Trophoblast cell (in vitro differentiated cells and primary cell): ENCODE measurements at regions not wholly inside any gene's neighbourhood (a gene's known extent, or its start where the extent isn't known, plus 50 kb on each side); places are given as distances from the start of the nearest gene placed in this dataset.

ENCODE experiments used
- DNase-seq, 2 donors: peaks; one replicate each; pipeline ENCODE4 v3.0.0-alpha.2; 2016
- H2AFZ ChIP-seq: 2 replicates; pipeline ENCODE4 v1.6.1; 2013; ENCODE audit warnings: low read length, moderate library complexity, mild to moderate bottlenecking; ENCODE audit not compliant: insufficient read depth, poor library complexity
- H2AK5ac ChIP-seq: 2 replicates; pipeline ENCODE4 v1.6.1; 2013; ENCODE audit warnings: mild to moderate bottlenecking, low read length
- H2BK120ac ChIP-seq: 2 replicates; pipeline ENCODE4 v1.6.1; 2013; ENCODE audit warnings: low read length, mild to moderate bottlenecking, moderate library complexity; ENCODE audit not compliant: insufficient read depth, poor library complexity
- H2BK12ac ChIP-seq: 2 replicates; pipeline ENCODE4 v1.6.1; 2013; ENCODE audit warnings: mild to moderate bottlenecking, low read length, moderate library complexity
- H2BK5ac ChIP-seq: 2 replicates; pipeline ENCODE4 v1.6.1; 2013; ENCODE audit warnings: low read length, low read depth, moderate library complexity, mild to moderate bottlenecking; ENCODE audit not compliant: poor library complexity
- H3K14ac ChIP-seq: 2 replicates; pipeline ENCODE4 v1.6.1; 2013; ENCODE audit warnings: mild to moderate bottlenecking, low read length
- H3K18ac ChIP-seq: 2 replicates; pipeline ENCODE4 v1.6.1; 2013; ENCODE audit warnings: mild to moderate bottlenecking, low read length
- H3K23ac ChIP-seq: 2 replicates; pipeline ENCODE4 v1.6.1; 2013; ENCODE audit warnings: low read length
- H3K27ac ChIP-seq: 2 replicates; pipeline ENCODE4 v1.5.1; 2013; ENCODE audit warnings: low read depth, mild to moderate bottlenecking, inconsistent platforms, low read length, moderate library complexity
- H3K27me3 ChIP-seq: 2 replicates; pipeline ENCODE4 v1.6.1; 2013; ENCODE audit warnings: inconsistent platforms, mild to moderate bottlenecking, low read length, moderate library complexity; ENCODE audit not compliant: insufficient read depth
- H3K36me3 ChIP-seq, 2 experiments: 1 replicate in 1 of 2; 2 replicates in 1 of 2; pipeline ENCODE4 v1.6.1; 2013; ENCODE audit warnings: low read length in 2 of 2, mild to moderate bottlenecking in 2 of 2, moderate library complexity in 1 of 2; ENCODE audit not compliant: insufficient read depth in 2 of 2, control insufficient read depth in 1 of 2
- H3K4ac ChIP-seq: 2 replicates; pipeline ENCODE4 v1.6.1; 2013; ENCODE audit warnings: low read depth, mild to moderate bottlenecking, low read length, moderate library complexity
- H3K4me1 ChIP-seq, 2 experiments: 1 replicate in 1 of 2; 2 replicates in 1 of 2; pipeline ENCODE4 v1.6.1; 2013; ENCODE audit warnings: low read length in 2 of 2, mild to moderate bottlenecking in 2 of 2, moderate library complexity in 1 of 2; ENCODE audit not compliant: insufficient read depth in 2 of 2, control insufficient read depth in 1 of 2
- H3K4me2 ChIP-seq: 2 replicates; pipeline ENCODE4 v1.6.1; 2013; ENCODE audit warnings: inconsistent platforms, mild to moderate bottlenecking, low read length, moderate library complexity
- H3K4me3 ChIP-seq: 2 replicates; pipeline ENCODE4 v1.5.1; 2013; ENCODE audit warnings: mild to moderate bottlenecking, low read depth, low read length, inconsistent platforms
- H3K79me1 ChIP-seq: one replicate; pipeline ENCODE4 v1.6.1; 2013; ENCODE audit warnings: low read length
- H3K79me2 ChIP-seq: 2 replicates; pipeline ENCODE4 v1.6.1; 2013; ENCODE audit warnings: low read length, mild to moderate bottlenecking; ENCODE audit not compliant: control insufficient read depth, insufficient read depth, poor library complexity
- H3K9ac ChIP-seq: 2 replicates; pipeline ENCODE4 v1.6.1; 2013; ENCODE audit warnings: mild to moderate bottlenecking, low read length
- H3K9me3 ChIP-seq: 2 replicates; pipeline ENCODE4 v1.6.1; 2013; ENCODE audit warnings: low read depth, mild to moderate bottlenecking, control low read depth, inconsistent platforms, low read length; ENCODE audit not compliant: insufficient read depth
- H4K12ac ChIP-seq: 2 replicates; pipeline ENCODE4 v1.6.1; 2013; ENCODE audit warnings: low read depth, mild to moderate bottlenecking, low read length, moderate library complexity
- H4K8ac ChIP-seq: 2 replicates; pipeline ENCODE4 v1.6.1; 2013; ENCODE audit warnings: low read depth, mild to moderate bottlenecking, low read length, moderate library complexity
- H4K91ac ChIP-seq: one replicate; pipeline ENCODE4 v1.6.1; 2013; ENCODE audit warnings: low read depth, mild to moderate bottlenecking, low read length, moderate library complexity
- WGBS: extraction: QIAGEN DNeasy Blood & Tissue Kit; methylation state at CpG from one replicate; pipeline ENCODE4 v1.1.7; 2013; ENCODE audit warnings: missing lambda C conversion rate; ENCODE audit not compliant: insufficient read length, insufficient coverage; ENCODE audit errors: extremely low coverage; 5-methylcytosine and 5-hydroxymethylcytosine counted together

GRCh38 chr6:120648713-120649112, 685.6 kb downstream of the TBC1D32 start:
- H3K9ac ChIP-seq: no peak overlapping the region
- H3K23ac ChIP-seq: no peak overlapping the region
- no peak overlapping the region for H2AFZ ChIP-seq
- H3K4ac ChIP-seq: no peak overlapping the region
- no peak overlapping the region for H2BK12ac ChIP-seq
- H2BK5ac ChIP-seq: no peak overlapping the region
- H3K9me3 ChIP-seq: no peaks in the 10 kb centered on the region
- no peak overlapping the region for H3K4me3 ChIP-seq
- no peak overlapping the region for H3K4me2 ChIP-seq
- no peaks in the 10 kb centered on the region for H3K4me1 ChIP-seq
- H4K91ac ChIP-seq: no peak overlapping the region
- H4K8ac ChIP-seq: no peak overlapping the region
- no peak overlapping the region for H3K18ac ChIP-seq
- H3K14ac ChIP-seq: no peak overlapping the region
- no peak for DNase-seq
- no peak overlapping the region for H2AK5ac ChIP-seq
- H2BK120ac ChIP-seq: no peak overlapping the region
- H3K79me1 ChIP-seq: no peaks in the 10 kb centered on the region
- H3K27ac ChIP-seq: no peak overlapping the region
- H3K27me3 ChIP-seq: no peaks in the 10 kb centered on the region
- H3K36me3 ChIP-seq: no peaks in the 10 kb centered on the region
- WGBS: no CpG with 5 or more reads among the region's 2 CpGs
- no peaks in the 10 kb centered on the region for H3K79me2 ChIP-seq
- H4K12ac ChIP-seq: no peak overlapping the region

- Histone ChIP-seq H2AFZ (no peak overlapping the region), H3K4me3 (no peak overlapping the region), H3K4ac (no peak overlapping the region), H2BK120ac (no peak overlapping the region), H3K4me2 (no peak overlapping the region), H3K9ac (no peak overlapping the region), H3K36me3 (no peaks in the 10 kb centered on the region), H3K14ac (no peak overlapping the region), H2BK12ac (no peak overlapping the region), H3K4me1 (no peaks in the 10 kb centered on the region), H2BK5ac (no peak overlapping the region), H4K8ac (no peak overlapping the region), H4K12ac (no peak overlapping the region), H3K79me2 (no peaks in the 10 kb centered on the region), H3K23ac (no peak overlapping the region), H2AK5ac (no peak overlapping the region), H4K91ac (no peak overlapping the region), H3K27me3 (no peaks in the 10 kb centered on the region), H3K9me3 (no peaks in the 10 kb centered on the region), H3K79me1 (no peaks in the 10 kb centered on the region), H3K27ac (no peak overlapping the region), H3K18ac (no peak overlapping the region)
- DNase-seq: no peak
- no CpG with 5 or more reads among the region's 2 CpGs for WGBS
These were observed 688.2 kb downstream of the TBC1D32 start for GRCh38 chr6:120646101-120646500.

GRCh38 chr6:120632975-120633374, 701.3 kb downstream of the TBC1D32 start:
- H2BK5ac ChIP-seq: no peak overlapping the region
- no peak overlapping the region for H3K4me2 ChIP-seq
- H3K4ac ChIP-seq: no peak overlapping the region
- no peaks in the 10 kb centered on the region for H3K79me2 ChIP-seq
- no peaks in the 10 kb centered on the region for H3K9me3 ChIP-seq
- no peak overlapping the region for H3K14ac ChIP-seq
- no peak overlapping the region for H4K8ac ChIP-seq
- no peak overlapping the region for H2BK120ac ChIP-seq
- H3K79me1 ChIP-seq: no peaks in the 10 kb centered on the region
- H3K27ac ChIP-seq: no peak overlapping the region
- H2BK12ac ChIP-seq: no peak overlapping the region
- H4K12ac ChIP-seq: no peak overlapping the region
- H2AFZ ChIP-seq: no peak overlapping the region
- DNase-seq: no peak
- no peaks in the 10 kb centered on the region for H3K4me1 ChIP-seq
- H3K27me3 ChIP-seq: no peaks in the 10 kb centered on the region
- H3K36me3 ChIP-seq: no peaks in the 10 kb centered on the region
- no peak overlapping the region for H2AK5ac ChIP-seq
- H4K91ac ChIP-seq: no peak overlapping the region
- WGBS: no CpG with 5 or more reads among the region's 1 CpG
- H3K23ac ChIP-seq: no peak overlapping the region
- no peak overlapping the region for H3K4me3 ChIP-seq
- no peak overlapping the region for H3K18ac ChIP-seq
- H3K9ac ChIP-seq: no peak overlapping the region

GRCh38 chr6:120627612-120628011, 706.7 kb downstream of the TBC1D32 start:
- H3K4ac ChIP-seq: no peak overlapping the region
- H3K23ac ChIP-seq: no peak overlapping the region
- H4K91ac ChIP-seq: no peak overlapping the region
- no peak overlapping the region for H2AFZ ChIP-seq
- no peaks in the 10 kb centered on the region for H3K27me3 ChIP-seq
- no peak overlapping the region for H3K4me3 ChIP-seq
- H3K79me2 ChIP-seq: no peaks in the 10 kb centered on the region
- H2BK5ac ChIP-seq: no peak overlapping the region
- H3K27ac ChIP-seq: no peak overlapping the region
- H4K8ac ChIP-seq: no peak overlapping the region
- H2BK12ac ChIP-seq: no peak overlapping the region
- no peaks in the 10 kb centered on the region for H3K79me1 ChIP-seq
- no peaks in the 10 kb centered on the region for H3K4me1 ChIP-seq
- no peak overlapping the region for H2BK120ac ChIP-seq
- no peaks in the 10 kb centered on the region for H3K36me3 ChIP-seq
- no peak overlapping the region for H2AK5ac ChIP-seq
- no peak for DNase-seq
- no peaks in the 10 kb centered on the region for H3K9me3 ChIP-seq
- no peak overlapping the region for H3K4me2 ChIP-seq
- no peak overlapping the region for H3K14ac ChIP-seq
- H3K9ac ChIP-seq: no peak overlapping the region
- H3K18ac ChIP-seq: no peak overlapping the region
- WGBS: no CpG with 5 or more reads among the region's 3 CpGs
- H4K12ac ChIP-seq: no peak overlapping the region
